Dermis blood vessel endothelial cell (primary cell): ENCODE measurements at regions not wholly inside any gene's neighbourhood (a gene's known extent, or its start where the extent isn't known, plus 50 kb on each side); places are given as distances from the start of the nearest gene placed in this dataset.
"Not testable (repeated sequence)": the region's sequence is repeated elsewhere in the genome, so short reads cannot be mapped to it uniquely, and the experiment has no call there.

ENCODE experiments used
- DNase-seq: peaks from one replicate; pipeline ENCODE4 v3.0.0; 2010

- no peak for DNase-seq
Observed at GRCh38 chr2:121058852-121059558, 226.0 kb downstream of the TFCP2L1 start.

GRCh38 chr2:121059651-121060649, 225.1 kb downstream of the TFCP2L1 start:
- DNase-seq = no peak

- no peak for DNase-seq
Observed at GRCh38 chr2:121061633-121062032, 223.4 kb downstream of the TFCP2L1 start.

- no peak for DNase-seq
Observed at GRCh38 chr2:121063471-121063870, 221.5 kb downstream of the TFCP2L1 start.

- DNase-seq = no peak
Observed at GRCh38 chr2:121064186-121064585, 220.8 kb downstream of the TFCP2L1 start.

GRCh38 chr2:121065239-121065638, 219.8 kb downstream of the TFCP2L1 start:
- DNase-seq = no peak

GRCh38 chr2:121066526-121066925, 218.5 kb downstream of the TFCP2L1 start:
- DNase-seq = no peak

- no peak for DNase-seq
Observed at GRCh38 chr2:121068851-121069250, 216.2 kb downstream of the TFCP2L1 start.

- no peak for DNase-seq
Observed at GRCh38 chr2:121069434-121069969, 215.5 kb downstream of the TFCP2L1 start.

- not testable (repeated sequence) for DNase-seq
Observed at GRCh38 chr2:121070061-121070460, 214.9 kb downstream of the TFCP2L1 start.

GRCh38 chr2:121071034-121071504, 213.9 kb downstream of the TFCP2L1 start:
- DNase-seq = peak; percentile 58

GRCh38 chr2:121072784-121073183, 212.2 kb downstream of the TFCP2L1 start:
- no peak for DNase-seq

- DNase-seq = no peak
Observed at GRCh38 chr2:121073320-121074210, 211.4 kb downstream of the TFCP2L1 start.

GRCh38 chr2:121074293-121074932, 210.6 kb downstream of the TFCP2L1 start:
- DNase-seq = no peak

- peak; percentile 74 for DNase-seq
Observed at GRCh38 chr2:121075006-121075551, 209.9 kb downstream of the TFCP2L1 start.

GRCh38 chr2:121075641-121076497, 209.1 kb downstream of the TFCP2L1 start:
- DNase-seq = no peak

GRCh38 chr2:121076498-121076820, 208.5 kb downstream of the TFCP2L1 start:
- no peak for DNase-seq

- peak; percentile 68 for DNase-seq
Observed at GRCh38 chr2:121076885-121077549, 208.0 kb downstream of the TFCP2L1 start.

- no peak for DNase-seq
Observed at GRCh38 chr2:121078899-121079298, 206.1 kb downstream of the TFCP2L1 start.
